Mesenchymal stem cell (in vitro differentiated cells and primary cell): ENCODE measurements at regions not wholly inside any gene's neighbourhood (a gene's known extent, or its start where the extent isn't known, plus 50 kb on each side); places are given as distances from the start of the nearest gene placed in this dataset.

ENCODE experiments used
- DNase-seq: peaks from one replicate; pipeline ENCODE4 v3.0.0-alpha.2; 2013
- H2AFZ ChIP-seq: one replicate; pipeline ENCODE4 v1.6.1; 2013; ENCODE audit warnings: low read depth, mild to moderate bottlenecking, control low read depth, inconsistent platforms, low read length, moderate library complexity
- H2AK5ac ChIP-seq: 2 replicates; pipeline ENCODE4 v1.6.1; 2013; ENCODE audit warnings: low read length, moderate library complexity, mild to moderate bottlenecking, inconsistent platforms; ENCODE audit not compliant: severe bottlenecking
- H2BK120ac ChIP-seq: one replicate; pipeline ENCODE4 v1.6.1; 2013; ENCODE audit warnings: low read depth, mild to moderate bottlenecking, inconsistent platforms, low read length, moderate library complexity
- H2BK12ac ChIP-seq, 2 experiments: one replicate each; pipeline ENCODE4 v1.6.1; 2013; ENCODE audit warnings: inconsistent platforms in 2 of 2, low read length in 2 of 2, mild to moderate bottlenecking in 2 of 2, moderate library complexity in 2 of 2, control low read depth in 1 of 2
- H2BK15ac ChIP-seq: one replicate; pipeline ENCODE4 v1.6.1; 2013; ENCODE audit warnings: mild to moderate bottlenecking, low read depth, inconsistent platforms; ENCODE audit not compliant: poor library complexity, severe bottlenecking
- H2BK5ac ChIP-seq: 2 replicates; pipeline ENCODE4 v1.6.1; 2013; ENCODE audit warnings: low read depth, mild to moderate bottlenecking, low read length, control low read depth, inconsistent platforms; ENCODE audit not compliant: poor library complexity, severe bottlenecking
- H3K14ac ChIP-seq, 2 experiments: one replicate each; pipeline ENCODE4 v1.6.1; 2013; ENCODE audit warnings: inconsistent platforms in 2 of 2, low read length in 2 of 2, control low read depth in 1 of 2, mild to moderate bottlenecking in 1 of 2, moderate library complexity in 1 of 2
- H3K18ac ChIP-seq, 2 experiments: one replicate each; pipeline ENCODE4 v1.6.1; 2013; ENCODE audit warnings: inconsistent platforms in 2 of 2, low read length in 2 of 2, control low read depth in 1 of 2, low read depth in 1 of 2, mild to moderate bottlenecking in 1 of 2
- H3K23ac ChIP-seq, 2 experiments: one replicate each; pipeline ENCODE4 v1.6.1; 2013; ENCODE audit warnings: inconsistent platforms in 2 of 2, low read length in 2 of 2, mild to moderate bottlenecking in 2 of 2, moderate library complexity in 2 of 2, control low read depth in 1 of 2
- H3K27ac ChIP-seq: 2 replicates; pipeline ENCODE4 v1.5.1; 2013; ENCODE audit warnings: mild to moderate bottlenecking, moderate library complexity, low read length, control low read depth, inconsistent platforms; ENCODE audit not compliant: poor library complexity, severe bottlenecking
- H3K27me3 ChIP-seq, 2 experiments: 2 replicates each; pipeline versions ENCODE4 v1.6.1 to v1.7.0; 2013; ENCODE audit warnings: low read length in 2 of 2, mild to moderate bottlenecking in 2 of 2, moderate library complexity in 2 of 2, control low read depth in 1 of 2, inconsistent platforms in 1 of 2; ENCODE audit not compliant: control insufficient read depth in 1 of 2, insufficient read depth in 1 of 2
- H3K36me3 ChIP-seq, 2 experiments: 2 replicates each; pipeline versions ENCODE4 v1.6.1 to v1.7.0; 2013; ENCODE audit warnings: low read length in 2 of 2, control low read depth in 1 of 2, inconsistent platforms in 1 of 2, low read depth in 1 of 2, mild to moderate bottlenecking in 1 of 2; ENCODE audit not compliant: insufficient read depth in 2 of 2, control insufficient read depth in 1 of 2
- H3K4ac ChIP-seq, 2 experiments: one replicate each; pipeline ENCODE4 v1.6.1; 2013; ENCODE audit warnings: inconsistent platforms in 2 of 2, low read length in 2 of 2, mild to moderate bottlenecking in 2 of 2, moderate library complexity in 2 of 2, control low read depth in 1 of 2, low read depth in 1 of 2
- H3K4me1 ChIP-seq: 2 replicates; pipeline ENCODE4 v1.6.1; 2013; ENCODE audit warnings: low read depth, low read length, control low read depth; ENCODE audit not compliant: control insufficient read depth, insufficient read depth
- H3K4me2 ChIP-seq: 2 replicates; pipeline ENCODE4 v1.6.1; 2013; ENCODE audit warnings: low read length, mild to moderate bottlenecking, inconsistent platforms; ENCODE audit not compliant: poor library complexity, severe bottlenecking
- H3K4me3 ChIP-seq, 2 experiments: 2 replicates each; pipeline versions ENCODE4 v1.5.1 to v1.7.0; 2013; ENCODE audit warnings: low read length in 2 of 2, mild to moderate bottlenecking in 2 of 2, control low read depth in 1 of 2, low read depth in 1 of 2; ENCODE audit not compliant: insufficient read depth in 1 of 2
- H3K79me1 ChIP-seq: replicated peaks from 2 replicates; pipeline ENCODE4 v1.6.1; 2013; ENCODE audit warnings: mild to moderate bottlenecking, control low read depth, low read length, inconsistent platforms; ENCODE audit not compliant: poor library complexity, severe bottlenecking
- H3K9ac ChIP-seq: 2 replicates; pipeline ENCODE4 v1.7.0; 2013; ENCODE audit warnings: mild to moderate bottlenecking, low read length, moderate library complexity
- H3K9me3 ChIP-seq: 2 replicates; pipeline ENCODE4 v1.7.0; 2013; ENCODE audit warnings: mild to moderate bottlenecking, low read length; ENCODE audit not compliant: control insufficient read depth
- H4K8ac ChIP-seq: one replicate; pipeline ENCODE4 v1.6.1; 2013; ENCODE audit warnings: inconsistent platforms, mild to moderate bottlenecking, low read length, moderate library complexity
- H4K91ac ChIP-seq: one replicate; pipeline ENCODE4 v1.6.1; 2013; ENCODE audit warnings: mild to moderate bottlenecking, low read length, inconsistent platforms
- WGBS: methylation state at CpG from one replicate; pipeline ENCODE4 v1.1.7; 2013; ENCODE audit warnings: mixed read lengths; 5-methylcytosine and 5-hydroxymethylcytosine counted together

DNA sequence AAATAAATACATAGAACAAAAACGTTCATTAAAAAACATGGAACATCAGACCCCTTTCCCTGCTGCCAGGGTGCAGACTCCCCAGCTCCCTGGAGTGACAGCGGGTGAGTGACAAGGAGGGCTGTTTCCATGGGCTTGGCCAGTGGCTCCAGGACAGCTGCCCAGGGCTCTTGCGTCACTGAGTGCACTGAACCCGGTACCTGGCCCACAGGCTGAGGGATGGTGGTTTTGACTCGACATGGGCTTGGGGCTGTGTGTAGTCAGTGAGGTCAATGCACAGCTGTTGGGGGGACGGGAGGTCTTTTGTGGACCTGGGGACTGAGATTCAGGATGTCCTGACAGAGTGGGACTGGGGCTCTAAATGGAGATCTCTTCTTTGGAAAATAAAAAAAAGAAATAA, 142.1 kb upstream of the B3GAT1 start:
- H3K18ac ChIP-seq: no peak overlapping the region
- no peak for DNase-seq

DNA sequence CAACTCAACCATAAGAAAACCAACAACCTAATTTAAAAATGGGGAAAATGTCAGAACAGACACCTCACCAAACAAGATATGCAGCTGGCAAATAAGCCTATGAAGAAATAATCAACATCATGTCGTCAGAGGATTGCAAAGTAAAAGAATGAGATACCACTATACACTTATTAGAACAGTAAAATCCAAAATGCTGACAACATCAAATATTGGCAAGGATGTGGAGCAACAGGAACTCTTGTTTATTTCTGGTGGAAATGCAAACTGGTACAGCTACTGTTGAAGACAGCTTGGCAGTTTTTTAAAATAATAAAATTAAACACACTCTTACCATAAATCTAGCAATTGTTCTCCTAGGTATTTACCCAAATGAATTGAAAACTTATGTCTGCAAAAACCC, 140.7 kb upstream of the B3GAT1 start:
- no peak overlapping the region for H2AFZ ChIP-seq
- H3K4me2 ChIP-seq: no peak overlapping the region
- no peaks in the 10 kb centered on the region for H3K36me3 ChIP-seq
- no peak overlapping the region for H3K27ac ChIP-seq
- H3K27me3 ChIP-seq: no peaks in the 10 kb centered on the region
- H3K9ac ChIP-seq: no peak overlapping the region
- no peak overlapping the region for H3K4ac ChIP-seq
- H2AK5ac ChIP-seq: no peak overlapping the region
- DNase-seq: no peak
- no peak overlapping the region for H3K23ac ChIP-seq
- H2BK5ac ChIP-seq: no peak overlapping the region
- no peaks in the 10 kb centered on the region for H3K4me1 ChIP-seq
- H3K79me1 ChIP-seq: no peaks in the 10 kb centered on the region
- 71% methylated on average over 1 of the region's 1 CpG for WGBS
- no peak overlapping the region for H3K18ac ChIP-seq
- no peak overlapping the region for H3K14ac ChIP-seq
- no peak overlapping the region for H2BK12ac ChIP-seq
- no peak overlapping the region for H4K91ac ChIP-seq
- no peak overlapping the region for H2BK15ac ChIP-seq
- H3K4me3 ChIP-seq: no peak overlapping the region
- no peaks in the 10 kb centered on the region for H3K9me3 ChIP-seq
- H2BK120ac ChIP-seq: no peak overlapping the region
- H4K8ac ChIP-seq: no peak overlapping the region

More for the DNA sequence above, 142.1 kb upstream of the B3GAT1 start:
- WGBS: 67% methylated on average over 6 of the region's 6 CpGs
- Histone ChIP-seq H3K36me3 (no peaks in the 10 kb centered on the region), H2BK5ac (no peak overlapping the region), H3K4me3 (no peak overlapping the region), H2BK15ac (no peak overlapping the region), H4K8ac (no peak overlapping the region), H2BK120ac (no peak overlapping the region), H3K27me3 (no peaks in the 10 kb centered on the region), H3K14ac (no peak overlapping the region), H3K9me3 (no peaks in the 10 kb centered on the region), H2BK12ac (no peak overlapping the region), H3K4me2 (no peak overlapping the region), H2AFZ (no peak overlapping the region), H3K9ac (no peak overlapping the region), H3K23ac (no peak overlapping the region), H3K27ac (no peak overlapping the region), H3K79me1 (no peaks in the 10 kb centered on the region), H2AK5ac (no peak overlapping the region), H3K4ac (no peak overlapping the region), H3K4me1 (no peaks in the 10 kb centered on the region), H4K91ac (no peak overlapping the region)

- DNase-seq: no peak
- Histone ChIP-seq H3K4me3 (no peak overlapping the region), H3K4me1 (no peaks in the 10 kb centered on the region), H3K18ac (no peak overlapping the region), H3K9me3 (no peaks in the 10 kb centered on the region), H3K14ac (no peak overlapping the region), H3K36me3 (peaks cover 0 to 3% of the 10 kb centered on the region in 2 experiments), H2BK15ac (no peak overlapping the region), H2BK12ac (no peak overlapping the region), H3K4me2 (no peak overlapping the region), H4K91ac (no peak overlapping the region), H2BK5ac (no peak overlapping the region), H3K79me1 (no peaks in the 10 kb centered on the region), H2AFZ (no peak overlapping the region), H3K23ac (no peak overlapping the region), H4K8ac (no peak overlapping the region), H2AK5ac (no peak overlapping the region), H2BK120ac (no peak overlapping the region), H3K4ac (no peak overlapping the region), H3K9ac (no peak overlapping the region), H3K27ac (no peak overlapping the region), H3K27me3 (no peaks in the 10 kb centered on the region)
- 67% methylated on average over 5 of the region's 5 CpGs for WGBS
These were observed 133.5 kb upstream of the B3GAT1 start for GRCh38 chr11:134545521-134545920.

DNA sequence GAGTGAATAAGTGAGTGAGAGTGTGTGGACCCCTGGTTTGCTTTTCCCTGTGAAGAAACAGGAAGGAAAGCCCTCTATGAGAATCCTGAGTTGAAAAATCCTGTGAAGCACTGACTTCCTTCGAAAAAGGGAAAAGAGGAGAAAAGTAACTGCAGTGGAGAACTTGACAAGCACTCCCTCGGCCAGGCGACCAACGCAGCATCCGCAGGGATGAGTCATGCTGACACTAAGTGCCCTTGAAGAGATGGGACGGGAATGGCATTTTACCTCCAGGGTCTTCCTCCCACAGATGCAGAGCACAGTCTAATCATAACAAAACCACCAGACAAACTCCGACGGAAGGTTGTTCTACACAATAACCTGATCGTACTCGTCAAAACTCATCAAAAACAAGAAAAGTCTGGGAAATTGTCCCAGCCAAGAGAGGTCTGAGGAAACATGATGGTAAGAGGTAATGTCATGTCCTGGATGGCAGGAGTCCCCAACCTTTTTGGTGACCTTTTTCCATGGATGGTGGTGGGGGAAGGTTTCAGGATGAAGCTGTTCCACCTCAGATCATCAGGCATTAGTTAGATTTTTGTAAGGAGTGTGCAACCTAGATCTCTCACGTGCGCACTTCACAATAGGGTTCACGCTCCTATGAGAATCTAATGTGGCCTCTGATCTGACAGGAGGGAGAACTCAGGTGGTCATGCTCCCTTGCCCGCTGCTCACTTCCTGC, 132.2 kb upstream of the B3GAT1 start:
- H3K79me1 ChIP-seq: no peaks in the 10 kb centered on the region
- no peak overlapping the region for H3K23ac ChIP-seq
- no peak overlapping the region for H2BK15ac ChIP-seq
- no peak for DNase-seq
- H2AFZ ChIP-seq: no peak overlapping the region
- H3K27ac ChIP-seq: no peak overlapping the region
- H2BK5ac ChIP-seq: no peak overlapping the region
- no peak overlapping the region for H3K9ac ChIP-seq
- 65% methylated on average over 14 of the region's 14 CpGs for WGBS
- no peaks in the 10 kb centered on the region for H3K4me1 ChIP-seq
- no peak overlapping the region for H2BK12ac ChIP-seq
- no peaks in the 10 kb centered on the region for H3K27me3 ChIP-seq
- no peak overlapping the region for H3K4ac ChIP-seq
- H3K14ac ChIP-seq: no peak overlapping the region
- H2BK120ac ChIP-seq: no peak overlapping the region
- H3K36me3 ChIP-seq: peaks cover 0 to 3% of the 10 kb centered on the region in 2 experiments
- no peaks in the 10 kb centered on the region for H3K9me3 ChIP-seq
- H3K4me3 ChIP-seq: no peak overlapping the region
- H4K8ac ChIP-seq: no peak overlapping the region
- no peak overlapping the region for H3K4me2 ChIP-seq
- H4K91ac ChIP-seq: no peak overlapping the region
- no peak overlapping the region for H3K18ac ChIP-seq
- no peak overlapping the region for H2AK5ac ChIP-seq
